Gastrocnemius medialis (tissue), 4 donors: ENCODE measurements at regions not wholly inside any gene's neighbourhood (a gene's known extent, or its start where the extent isn't known, plus 50 kb on each side); places are given as distances from the start of the nearest gene placed in this dataset.

Experiments used
- ATAC-seq, 2 donors: fragments of 150-250 bp; one replicate each; pipeline ENCODE4 v1.9.1; 2016
- DNase-seq, 2 donors: peaks; one replicate each; pipeline ENCODE4 v3.0.0-alpha.2; 2019
- H3K27ac ChIP-seq, 4 donors: fragments of 200-600 bp; sonication (generic); 1 replicate in 1 of 4; 2 replicates in 3 of 4; pipeline ENCODE4 v1.5.1; 2016 to 2018; ENCODE audit warnings: mild to moderate bottlenecking in 2 of 4, moderate library complexity in 1 of 4
- H3K27me3 ChIP-seq, 3 donors: fragments of 200-600 bp; sonication (generic) in 2 of 3; 1 replicate in 1 of 3; 2 replicates in 2 of 3; pipeline versions ENCODE4 v1.5.1 to v1.6.0; 2016 to 2019; ENCODE audit warnings: mild to moderate bottlenecking in 1 of 3, moderate library complexity in 1 of 3
- H3K36me3 ChIP-seq, 2 donors: fragments of 200-600 bp; sonication (generic) in 1 of 2; one replicate each; pipeline ENCODE4 v1.5.1; 2017 to 2018
- H3K4me1 ChIP-seq, 2 donors: fragments of 200-600 bp; sonication (generic) in 1 of 2; one replicate each; pipeline ENCODE4 v1.5.1; 2016 to 2017; ENCODE audit warnings: mild to moderate bottlenecking in 2 of 2
- H3K4me3 ChIP-seq, 4 donors: fragments of 200-600 bp; sonication (generic) in 3 of 4; 1 replicate in 1 of 4; 2 replicates in 3 of 4; pipeline ENCODE4 v1.5.1; 2016 to 2019; ENCODE audit warnings: mild to moderate bottlenecking in 2 of 4
- H3K9me3 ChIP-seq, 3 donors: fragments of 200-600 bp; sonication (generic) in 2 of 3; 1 replicate in 1 of 3; 2 replicates in 2 of 3; pipeline ENCODE4 v1.5.1; 2016 to 2019
- CTCF ChIP-seq, 5 experiments: fragments of 450-650 bp in 3 of 5; fragments of 200-600 bp in 2 of 5; sonication (generic) in 2 of 5; IDR thresholded peaks in 4 of 5; conservative IDR thresholded peaks in 1 of 5; 1 replicate in 4 of 5; 2 replicates in 1 of 5; pipeline ENCODE4 v1.5.1; 2016 to 2019; ENCODE audit warnings: antibody characterized with exemption in 5 of 5, mild to moderate bottlenecking in 3 of 5, moderate library complexity in 3 of 5
- POLR2A ChIP-seq, 2 donors: fragments of 450-650 bp; IDR thresholded peaks; one replicate each; pipeline ENCODE4 v1.6.1; 2017; ENCODE audit warnings: antibody characterized with exemption in 2 of 2, mild to moderate bottlenecking in 2 of 2, moderate library complexity in 2 of 2
- in situ Hi-C, 4 donors: fragments of 200-750 bp; cut with MboI; loops; one replicate each; pipeline versions ENCODE4 v1.15.0 to v1.8.0; 2017; ENCODE audit warnings: low sequenced_read_pairs in 4 of 4
- intact Hi-C: fragments of 100-400 bp; cut with DNase I; formaldehyde crosslinking; loops from one replicate; pipeline ENCODE4 v1.15.1; 2023; ENCODE audit warnings: low total_unique reads

- Histone ChIP-seq H3K36me3 (no peaks in the 10 kb centered on the region), H3K27me3 (no peaks in the 10 kb centered on the region), H3K4me3 (no peak overlapping the region), H3K4me1 (peaks cover 3 to 8% of the 10 kb centered on the region in 2 donors), H3K9me3 (no peaks in the 10 kb centered on the region), H3K27ac (no peak overlapping the region)
- TF ChIP-seq CTCF (IDR thresholded peaks at IDR 0.05 in 4 of 5, conservative IDR thresholded peaks at IDR 0.05 in 1 of 5) = no peak
- no peak for TF ChIP-seq POLR2A (IDR thresholded peaks at IDR 0.05)
- in situ Hi-C loops (no loop called here), intact Hi-C loops (loop anchor here (2.0 to 5.0 kb wide), 3 partner anchors 49 to 227 kb away; no protein-coding TSS in a partner anchor)
- ATAC-seq (no peak), DNase-seq (no peak)
Observed at GRCh38 chr9:106677830-106678229, 185.1 kb upstream of the ZNF462 start.

GRCh38 chr9:106678273-106678672, 184.7 kb upstream of the ZNF462 start:
- in situ Hi-C loops = no loop called here

GRCh38 chr9:106682420-106682819, 180.5 kb upstream of the ZNF462 start:
- no peak for ATAC-seq
- no peak overlapping the region for H3K4me3 ChIP-seq
- intact Hi-C loops (no loop called here), in situ Hi-C loops (no loop called here)
- TF ChIP-seq POLR2A (IDR thresholded peaks at IDR 0.05) = no peak
- TF ChIP-seq CTCF (IDR thresholded peaks at IDR 0.05 in 4 of 5, conservative IDR thresholded peaks at IDR 0.05 in 1 of 5) = no peak
- H3K9me3 ChIP-seq = no peaks in the 10 kb centered on the region
- H3K4me1 ChIP-seq = no peaks in the 10 kb centered on the region
- H3K27ac ChIP-seq = no peak overlapping the region
- no peaks in the 10 kb centered on the region for H3K36me3 ChIP-seq
- DNase-seq = no peak
- no peaks in the 10 kb centered on the region for H3K27me3 ChIP-seq

More at GRCh38 chr9:106678273-106678672, 184.7 kb upstream of the ZNF462 start:
- Histone ChIP-seq H3K36me3 (no peaks in the 10 kb centered on the region), H3K4me1 (peaks cover 3 to 8% of the 10 kb centered on the region in 2 donors), H3K9me3 (no peaks in the 10 kb centered on the region), H3K27me3 (no peaks in the 10 kb centered on the region), H3K4me3 (no peak overlapping the region), H3K27ac (no peak overlapping the region)
- no peak for ATAC-seq
- TF ChIP-seq POLR2A (IDR thresholded peaks at IDR 0.05) (no peak), CTCF (IDR thresholded peaks at IDR 0.05 in 4 of 5, conservative IDR thresholded peaks at IDR 0.05 in 1 of 5) (no peak)
- intact Hi-C loops = loop anchor here (5.0 kb wide), 2 partner anchors 49 to 94 kb away; no protein-coding TSS in a partner anchor
- no peak for DNase-seq

GRCh38 chr9:106683454-106683853, 179.5 kb upstream of the ZNF462 start:
- in situ Hi-C loops = no loop called here
- Histone ChIP-seq H3K27me3 (no peaks in the 10 kb centered on the region), H3K27ac (no peak overlapping the region), H3K4me3 (no peak overlapping the region), H3K9me3 (no peaks in the 10 kb centered on the region), H3K4me1 (no peaks in the 10 kb centered on the region), H3K36me3 (no peaks in the 10 kb centered on the region)
- TF ChIP-seq POLR2A (IDR thresholded peaks at IDR 0.05) = no peak
- TF ChIP-seq CTCF (IDR thresholded peaks at IDR 0.05 in 4 of 5, conservative IDR thresholded peaks at IDR 0.05 in 1 of 5) = no peak
- intact Hi-C loops = no loop called here
- DNase-seq (no peak), ATAC-seq (no peak)
